ENCODE measurements at regions not wholly inside any gene's neighbourhood (a gene's known extent, or its start where the extent isn't known, plus 50 kb on each side); places are given as distances from the start of the nearest gene placed in this dataset.

DNA sequence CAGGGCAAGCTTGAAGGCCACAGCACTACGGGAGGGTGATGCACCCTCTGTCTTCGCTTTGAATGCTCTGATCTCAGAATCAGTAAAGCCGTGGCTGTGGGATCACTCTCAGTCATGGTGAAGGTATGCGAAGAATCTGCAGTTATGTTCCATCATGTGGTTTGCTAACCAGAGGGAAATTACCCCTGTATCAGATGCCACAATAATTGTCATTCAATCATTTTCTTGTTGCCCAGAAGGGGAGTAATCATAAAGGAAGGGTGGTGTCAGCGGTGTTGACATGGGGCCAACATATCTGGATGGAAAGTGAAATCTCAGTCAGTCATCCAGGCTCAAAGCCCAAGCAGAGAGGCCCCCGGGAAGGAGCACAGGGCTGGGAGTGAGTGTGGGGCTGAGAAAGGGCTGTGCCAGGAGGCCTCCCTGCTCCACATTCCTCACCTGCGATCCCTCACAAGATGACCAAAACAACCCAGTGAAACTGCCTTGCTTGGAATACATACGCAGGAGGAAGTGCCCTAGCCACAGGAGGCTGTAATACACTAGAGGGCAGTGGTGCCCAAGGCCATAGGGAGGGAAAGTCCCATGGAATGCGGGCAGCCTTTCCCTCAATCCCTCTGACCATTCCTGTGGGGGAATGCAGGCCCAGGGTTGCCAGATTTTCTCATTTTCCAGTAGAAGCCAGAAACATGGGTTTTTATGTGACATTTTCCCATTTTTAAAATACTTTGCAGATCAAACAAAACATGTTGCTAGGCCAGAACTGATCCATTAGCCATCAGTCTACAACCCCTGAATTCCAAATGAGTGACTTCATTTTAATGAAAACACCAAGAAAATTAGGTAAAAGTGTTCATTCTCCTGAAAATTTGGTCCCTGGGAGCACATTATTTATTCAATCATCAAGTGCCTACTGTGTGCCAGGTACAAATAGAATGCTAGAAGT is 95.7 kb upstream of the VANGL1 start:
- Mint-ChIP-seq H3K27ac (no peak overlapping the region), H3K4me3 (no peak overlapping the region), H3K9me3 (no peaks in the 10 kb centered on the region), H3K36me3 (ENCODE audit: insufficient read depth) (no peaks in the 10 kb centered on the region), H3K27me3 (peaks cover 40 to 46% of the 10 kb centered on the region in 2 donors), H3K4me1 (ENCODE audit: low read depth in 2 of 2) (no peaks in the 10 kb centered on the region)
- DNase-seq, result no peak
- ATAC-seq (replicated peaks), result no peak

GRCh38 chr1:115545096-115545720 is 96.6 kb upstream of the VANGL1 start:
- H3K36me3 Mint-ChIP-seq (ENCODE audit: insufficient read depth), result no peaks in the 10 kb centered on the region
- peaks cover 35 to 49% of the 10 kb centered on the region in 2 donors for H3K27me3 Mint-ChIP-seq
- H3K9me3 Mint-ChIP-seq, result no peaks in the 10 kb centered on the region
- no peak overlapping the region for H3K27ac Mint-ChIP-seq
- no peaks in the 10 kb centered on the region for H3K4me1 Mint-ChIP-seq (ENCODE audit: low read depth in 2 of 2)
- DNase-seq, result no peak
- no peak for ATAC-seq (replicated peaks)
- no peak overlapping the region for H3K4me3 Mint-ChIP-seq

DNA sequence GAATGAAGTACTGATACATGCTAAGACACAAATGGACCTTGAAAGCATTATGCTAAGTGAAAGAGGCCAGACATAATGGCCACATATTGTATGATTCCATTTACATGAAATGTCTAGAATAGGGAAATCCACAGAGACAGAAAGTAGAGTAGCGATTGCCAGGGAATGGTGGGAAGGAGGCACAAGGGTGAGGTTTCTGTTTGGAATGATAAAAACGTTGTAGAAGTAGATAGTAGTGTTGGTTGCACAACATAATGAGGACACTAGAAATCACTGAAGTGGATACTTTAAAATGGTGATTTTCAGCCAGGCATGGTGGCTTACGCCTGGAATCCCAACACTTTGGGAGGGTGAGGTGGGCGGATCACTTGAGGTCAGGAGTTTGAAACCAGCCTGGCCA is 97.6 kb upstream of the VANGL1 start:
- H3K27ac Mint-ChIP-seq, result no peak overlapping the region
- peaks cover 37 to 50% of the 10 kb centered on the region in 2 donors for H3K27me3 Mint-ChIP-seq
- H3K36me3 Mint-ChIP-seq (ENCODE audit: insufficient read depth), result no peaks in the 10 kb centered on the region
- H3K9me3 Mint-ChIP-seq, result peaks cover 0 to 4% of the 10 kb centered on the region in 2 donors
- DNase-seq, result no peak
- no peaks in the 10 kb centered on the region for H3K4me1 Mint-ChIP-seq (ENCODE audit: low read depth in 2 of 2)
- no peak overlapping the region for H3K4me3 Mint-ChIP-seq
- no peak for ATAC-seq (replicated peaks)

GRCh38 chr1:115543247-115543646 is 98.5 kb upstream of the VANGL1 start:
- no peak overlapping the region for H3K4me3 Mint-ChIP-seq
- no peaks in the 10 kb centered on the region for H3K36me3 Mint-ChIP-seq (ENCODE audit: insufficient read depth)
- DNase-seq (no peak), ATAC-seq (replicated peaks) (no peak)
- H3K27ac Mint-ChIP-seq, result no peak overlapping the region
- H3K27me3 Mint-ChIP-seq, result peaks cover 39 to 52% of the 10 kb centered on the region in 2 donors
- no peaks in the 10 kb centered on the region for H3K4me1 Mint-ChIP-seq (ENCODE audit: low read depth in 2 of 2)
- peaks cover 0 to 4% of the 10 kb centered on the region in 2 donors for H3K9me3 Mint-ChIP-seq

- Mint-ChIP-seq H3K27ac (no peak overlapping the region), H3K4me3 (no peak overlapping the region), H3K4me1 (ENCODE audit: low read depth in 2 of 2) (no peaks in the 10 kb centered on the region), H3K9me3 (peaks cover 0 to 5% of the 10 kb centered on the region in 2 donors), H3K36me3 (ENCODE audit: insufficient read depth) (no peaks in the 10 kb centered on the region), H3K27me3 (peaks cover 38 to 64% of the 10 kb centered on the region in 2 donors)
- DNase-seq (no peak), ATAC-seq (replicated peaks) (no peak)
Observed at GRCh38 chr1:115539736-115540135, 102.0 kb upstream of the VANGL1 start.

DNA sequence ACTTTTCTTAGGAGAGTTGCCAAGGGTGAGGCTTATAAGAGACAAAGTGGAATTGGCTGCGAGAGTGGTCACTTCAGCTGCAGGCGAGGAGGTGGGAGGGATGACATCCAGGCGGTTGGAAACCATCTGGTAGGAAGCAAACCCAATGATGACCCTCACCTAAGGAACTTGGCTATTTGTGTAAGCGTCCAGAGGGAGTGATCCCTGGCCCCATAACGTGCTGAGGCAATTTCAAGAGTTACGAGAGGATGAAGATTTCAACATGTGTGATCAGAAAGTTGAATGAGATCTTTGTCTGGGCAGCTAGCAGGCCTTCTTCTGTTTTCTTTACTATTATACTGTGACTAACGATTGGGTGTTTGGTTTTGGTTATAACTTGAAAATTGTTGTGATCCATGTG is 102.7 kb upstream of the VANGL1 start:
- Mint-ChIP-seq H3K27me3 (peaks cover 38 to 61% of the 10 kb centered on the region in 2 donors), H3K9me3 (peaks cover 0 to 5% of the 10 kb centered on the region in 2 donors), H3K36me3 (ENCODE audit: insufficient read depth) (no peaks in the 10 kb centered on the region), H3K4me3 (no peak overlapping the region), H3K27ac (no peak overlapping the region), H3K4me1 (ENCODE audit: low read depth in 2 of 2) (no peaks in the 10 kb centered on the region)
- ATAC-seq (replicated peaks) (no peak), DNase-seq (no peak)

- ATAC-seq (replicated peaks) (no peak), DNase-seq (no peak)
- no peaks in the 10 kb centered on the region for H3K36me3 Mint-ChIP-seq (ENCODE audit: insufficient read depth)
- H3K27ac Mint-ChIP-seq, result no peak overlapping the region
- no peak overlapping the region for H3K4me3 Mint-ChIP-seq
- H3K4me1 Mint-ChIP-seq (ENCODE audit: low read depth in 2 of 2), result no peaks in the 10 kb centered on the region
- H3K27me3 Mint-ChIP-seq, result peaks cover 35 to 56% of the 10 kb centered on the region in 2 donors
- H3K9me3 Mint-ChIP-seq, result peaks cover 0 to 5% of the 10 kb centered on the region in 2 donors
Observed at GRCh38 chr1:115538579-115538978, 103.2 kb upstream of the VANGL1 start.

DNA sequence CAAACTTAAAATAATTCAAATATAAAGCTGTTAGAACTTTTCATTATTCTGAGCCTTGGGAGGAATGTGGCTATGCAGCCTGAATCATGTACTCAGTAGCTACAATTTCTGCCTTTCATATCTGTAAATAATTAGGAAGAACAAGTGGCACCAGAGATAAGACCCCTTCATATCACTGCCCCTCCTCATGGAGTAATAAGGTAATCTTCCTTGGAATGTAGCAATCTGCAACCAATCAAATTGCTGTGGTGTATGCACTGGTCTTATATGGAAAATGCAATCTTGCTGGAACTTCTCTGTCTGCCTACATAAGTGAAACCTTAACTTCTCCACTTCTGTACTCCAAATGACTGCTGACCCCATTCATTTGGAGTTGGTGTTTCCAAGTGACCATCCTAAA is 104.4 kb upstream of the VANGL1 start:
- Mint-ChIP-seq H3K27ac (no peak overlapping the region), H3K4me3 (no peak overlapping the region), H3K27me3 (peaks cover 36 to 53% of the 10 kb centered on the region in 2 donors), H3K4me1 (ENCODE audit: low read depth in 2 of 2) (no peaks in the 10 kb centered on the region), H3K36me3 (ENCODE audit: insufficient read depth) (no peaks in the 10 kb centered on the region), H3K9me3 (peaks cover 0 to 5% of the 10 kb centered on the region in 2 donors)
- no peak for ATAC-seq (replicated peaks)
- DNase-seq, result no peak

GRCh38 chr1:115536279-115536816 is 105.4 kb upstream of the VANGL1 start:
- H3K36me3 Mint-ChIP-seq (ENCODE audit: insufficient read depth), result no peaks in the 10 kb centered on the region
- peaks cover 0 to 5% of the 10 kb centered on the region in 2 donors for H3K9me3 Mint-ChIP-seq
- no peak overlapping the region for H3K27ac Mint-ChIP-seq
- H3K4me3 Mint-ChIP-seq, result no peak overlapping the region
- H3K27me3 Mint-ChIP-seq, result peaks cover 34 to 50% of the 10 kb centered on the region in 2 donors
- no peak for ATAC-seq (replicated peaks)
- peaks cover 0 to 5% of the 10 kb centered on the region in 2 donors for H3K4me1 Mint-ChIP-seq (ENCODE audit: low read depth in 2 of 2)
- DNase-seq, result no peak

DNA sequence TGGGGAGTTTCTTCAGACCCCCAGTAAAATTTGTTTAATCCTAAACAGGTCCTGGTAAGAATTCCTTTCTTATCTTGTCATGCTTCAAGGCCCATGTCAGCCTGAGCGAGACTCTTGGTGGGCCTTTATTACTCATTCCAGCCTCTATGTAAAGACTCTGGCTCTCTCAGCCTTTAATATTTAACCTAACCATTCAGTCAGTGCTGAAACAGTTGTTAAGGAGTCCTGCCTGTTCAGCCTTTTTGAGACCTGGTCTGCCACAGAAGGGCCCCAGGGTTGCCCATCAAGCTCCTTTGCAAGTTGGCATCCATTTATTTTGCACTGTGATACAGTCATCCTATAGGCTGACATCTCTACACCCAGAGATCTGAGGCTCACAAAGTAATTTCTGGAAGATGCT is 107.7 kb upstream of the VANGL1 start:
- Mint-ChIP-seq H3K36me3 (ENCODE audit: insufficient read depth) (no peaks in the 10 kb centered on the region), H3K27ac (no peak overlapping the region), H3K27me3 (peaks cover 23 to 35% of the 10 kb centered on the region in 2 donors), H3K4me3 (no peak overlapping the region), H3K9me3 (peaks cover 0 to 1% of the 10 kb centered on the region in 2 donors), H3K4me1 (ENCODE audit: low read depth in 2 of 2) (peaks cover 0 to 5% of the 10 kb centered on the region in 2 donors)
- ATAC-seq (replicated peaks), result no peak
- DNase-seq, result no peak

- Mint-ChIP-seq H3K4me1 (ENCODE audit: low read depth in 2 of 2) (peaks cover 0 to 5% of the 10 kb centered on the region in 2 donors), H3K36me3 (ENCODE audit: insufficient read depth) (no peaks in the 10 kb centered on the region), H3K4me3 (no peak overlapping the region), H3K9me3 (peaks cover 0 to 1% of the 10 kb centered on the region in 2 donors), H3K27me3 (peaks cover 33 to 45% of the 10 kb centered on the region in 2 donors), H3K27ac (no peak overlapping the region)
- DNase-seq (no peak), ATAC-seq (replicated peaks) (no peak)
Observed at GRCh38 chr1:115531631-115532264, 110.0 kb upstream of the VANGL1 start.

GRCh38 chr1:115530407-115530806 is 111.4 kb upstream of the VANGL1 start:
- DNase-seq (no peak), ATAC-seq (replicated peaks) (no peak)
- no peak overlapping the region for H3K4me3 Mint-ChIP-seq
- H3K4me1 Mint-ChIP-seq (ENCODE audit: low read depth in 2 of 2), result peaks cover 0 to 5% of the 10 kb centered on the region in 2 donors
- H3K27ac Mint-ChIP-seq, result no peak overlapping the region
- H3K9me3 Mint-ChIP-seq, result peaks cover 0 to 1% of the 10 kb centered on the region in 2 donors
- H3K36me3 Mint-ChIP-seq (ENCODE audit: insufficient read depth), result no peaks in the 10 kb centered on the region
- peaks cover 33 to 37% of the 10 kb centered on the region in 2 donors for H3K27me3 Mint-ChIP-seq

DNA sequence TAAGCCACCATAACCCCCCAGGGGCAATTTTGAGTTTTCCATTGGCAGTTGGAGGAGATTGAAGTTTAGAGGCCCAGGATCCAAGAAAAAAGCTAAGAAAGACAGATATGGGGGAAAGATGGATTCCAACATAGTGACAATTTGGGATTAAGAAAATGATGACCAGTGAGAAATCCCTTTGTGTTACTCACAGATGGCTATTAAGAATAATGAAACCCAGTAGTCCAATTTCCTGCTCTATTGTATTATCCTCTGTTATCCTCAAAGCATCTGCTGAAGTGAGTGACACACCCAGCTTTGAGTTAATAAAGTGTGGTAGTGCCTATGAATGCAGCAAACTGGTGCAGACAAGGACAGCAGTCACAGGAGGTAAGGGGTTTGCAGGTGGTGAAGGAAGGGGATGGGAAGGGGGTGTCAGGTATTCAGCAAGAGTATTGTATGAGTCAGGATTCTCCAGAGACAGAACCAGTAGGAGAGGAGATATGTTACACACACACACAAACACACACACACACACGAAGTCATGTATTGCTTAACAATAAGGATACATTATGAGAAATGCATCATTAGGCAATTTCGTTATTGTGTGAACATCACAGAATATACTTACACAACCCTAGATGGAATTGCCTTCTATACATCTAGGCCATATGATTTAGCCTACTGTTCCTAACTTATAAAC is 112.4 kb upstream of the VANGL1 start:
- DNase-seq (no peak), ATAC-seq (replicated peaks) (no peak)
- H3K4me3 Mint-ChIP-seq, result no peak overlapping the region
- peaks cover 27 to 28% of the 10 kb centered on the region in 2 donors for H3K27me3 Mint-ChIP-seq
- H3K9me3 Mint-ChIP-seq, result no peaks in the 10 kb centered on the region
- peaks cover 0 to 5% of the 10 kb centered on the region in 2 donors for H3K4me1 Mint-ChIP-seq (ENCODE audit: low read depth in 2 of 2)
- no peaks in the 10 kb centered on the region for H3K36me3 Mint-ChIP-seq (ENCODE audit: insufficient read depth)
- H3K27ac Mint-ChIP-seq, result no peak overlapping the region

Measured in effector memory CD8-positive, alpha-beta T cell (primary cell).